Hepatocyte (in vitro differentiated cells): ENCODE measurements at regions not wholly inside any gene's neighbourhood (a gene's known extent, or its start where the extent isn't known, plus 50 kb on each side); places are given as distances from the start of the nearest gene placed in this dataset.
"Not testable (repeated sequence)": the region's sequence is repeated elsewhere in the genome, so short reads cannot be mapped to it uniquely, and the experiment has no call there.

Experiments
- DNase-seq: peaks from one replicate; pipeline ENCODE4 v3.0.0-alpha.2; 2016; ENCODE audit warnings: low spot score
- H2AFZ ChIP-seq: fragments of 200-600 bp; sonication (generic); 2 replicates; pipeline ENCODE4 v1.6.0; 2016; ENCODE audit warnings: antibody characterized with exemption, mild to moderate bottlenecking
- H3K27ac ChIP-seq: fragments of 200-600 bp; sonication (generic); 2 replicates; pipeline ENCODE4 v1.5.1; 2016; ENCODE audit warnings: mild to moderate bottlenecking
- H3K27me3 ChIP-seq: fragments of 200-600 bp; sonication (generic); 2 replicates; pipeline ENCODE4 v1.6.1; 2016
- H3K36me3 ChIP-seq: fragments of 200-600 bp; sonication (generic); replicated peaks from 2 replicates; pipeline ENCODE4 v1.5.1; 2016; ENCODE audit warnings: low read depth; ENCODE audit not compliant: insufficient read depth
- H3K4me1 ChIP-seq: fragments of 200-600 bp; sonication (generic); 2 replicates; pipeline ENCODE4 v1.5.1; 2016; ENCODE audit warnings: mild to moderate bottlenecking, moderate library complexity; ENCODE audit not compliant: insufficient read depth
- H3K4me2 ChIP-seq: fragments of 200-600 bp; sonication (generic); 2 replicates; pipeline ENCODE4 v1.6.0; 2016
- H3K4me3 ChIP-seq: fragments of 200-600 bp; sonication (generic); 2 replicates; pipeline ENCODE4 v1.5.1; 2016; ENCODE audit warnings: mild to moderate bottlenecking
- H3K79me2 ChIP-seq: fragments of 200-600 bp; sonication (generic); 2 replicates; pipeline ENCODE4 v1.6.0; 2017; ENCODE audit warnings: mild to moderate bottlenecking
- H3K9me2 ChIP-seq: fragments of 200-600 bp; sonication (generic); replicated peaks from 2 replicates; pipeline ENCODE4 v1.6.0; 2017; ENCODE audit warnings: mild to moderate bottlenecking; ENCODE audit not compliant: insufficient read depth
- H3K9me3 ChIP-seq: fragments of 200-600 bp; sonication (generic); 2 replicates; pipeline ENCODE4 v1.5.1; 2016; ENCODE audit warnings: low read depth, mild to moderate bottlenecking
- H4K20me1 ChIP-seq: fragments of 200-600 bp; sonication (generic); 2 replicates; pipeline ENCODE4 v1.6.0; 2016; ENCODE audit warnings: mild to moderate bottlenecking; ENCODE audit not compliant: insufficient read depth, poor library complexity, severe bottlenecking
- EZH2 ChIP-seq: fragments of 200-600 bp; sonication (generic); IDR thresholded peaks from 2 replicates; pipeline ENCODE4 v1.6.1; 2016; ENCODE audit warnings: antibody characterized with exemption, mild to moderate bottlenecking, borderline replicate concordance
- EZH2phosphoT487 ChIP-seq: fragments of 200-600 bp; sonication (generic); IDR thresholded peaks from one replicate; pipeline ENCODE4 v1.6.1; 2018; ENCODE audit warnings: antibody characterized with exemption, mild to moderate bottlenecking, low read depth, moderate library complexity; ENCODE audit not compliant: unreplicated experiment, severe bottlenecking
- WGBS: methylation state at CpG from one replicate; pipeline ENCODE4 v1.1.6; 2016; ENCODE audit warnings: low lambda C conversion rate; ENCODE audit errors: missing lambda C conversion rate; 5-methylcytosine and 5-hydroxymethylcytosine counted together
- TF ChIP-seq, protein P1 (sequence below): fragments of 200-600 bp; sonication (generic); IDR thresholded peaks from 2 replicates; pipeline ENCODE4 v1.5.1; 2016; ENCODE audit warnings: antibody characterized with exemption, mild to moderate bottlenecking; ENCODE audit not compliant: poor library complexity

DNA sequence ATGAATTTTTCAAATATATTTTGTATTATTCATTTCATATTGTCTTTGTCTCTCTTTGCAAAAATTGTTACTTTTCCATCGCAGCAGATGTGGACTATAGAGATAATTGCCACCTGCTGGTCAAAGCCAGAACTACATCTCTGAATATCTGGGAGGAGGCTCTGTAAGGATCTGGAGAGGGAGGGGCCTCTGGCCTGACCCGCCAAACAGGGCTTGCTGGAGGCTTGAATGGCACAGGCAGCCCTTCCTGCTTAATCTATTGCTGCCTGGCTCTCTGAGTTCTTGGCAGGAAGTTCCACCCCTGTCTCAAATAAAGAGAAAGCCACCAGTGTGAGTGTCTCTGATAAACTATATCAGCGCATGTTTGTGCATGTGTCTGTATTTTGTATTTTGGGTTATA, 132.4 kb downstream of the ZMAT1 start:
- no peaks in the 10 kb centered on the region for H3K27me3 ChIP-seq
- H3K9me2 ChIP-seq, result no peaks in the 10 kb centered on the region
- H4K20me1 ChIP-seq, result no peaks in the 10 kb centered on the region
- H3K9me3 ChIP-seq, result no peaks in the 10 kb centered on the region
- peak; percentile 91 for DNase-seq
- no peaks in the 10 kb centered on the region for H3K4me1 ChIP-seq
- H3K27ac ChIP-seq, result no peak overlapping the region
- H3K79me2 ChIP-seq, result no peaks in the 10 kb centered on the region
- no peak overlapping the region for H3K4me3 ChIP-seq
- WGBS, result 34% methylated on average over 3 of the region's 3 CpGs
- TF ChIP-seq EZH2phosphoT487 (no peak), EZH2 (no peak)
- TF ChIP-seq, protein P1, sequence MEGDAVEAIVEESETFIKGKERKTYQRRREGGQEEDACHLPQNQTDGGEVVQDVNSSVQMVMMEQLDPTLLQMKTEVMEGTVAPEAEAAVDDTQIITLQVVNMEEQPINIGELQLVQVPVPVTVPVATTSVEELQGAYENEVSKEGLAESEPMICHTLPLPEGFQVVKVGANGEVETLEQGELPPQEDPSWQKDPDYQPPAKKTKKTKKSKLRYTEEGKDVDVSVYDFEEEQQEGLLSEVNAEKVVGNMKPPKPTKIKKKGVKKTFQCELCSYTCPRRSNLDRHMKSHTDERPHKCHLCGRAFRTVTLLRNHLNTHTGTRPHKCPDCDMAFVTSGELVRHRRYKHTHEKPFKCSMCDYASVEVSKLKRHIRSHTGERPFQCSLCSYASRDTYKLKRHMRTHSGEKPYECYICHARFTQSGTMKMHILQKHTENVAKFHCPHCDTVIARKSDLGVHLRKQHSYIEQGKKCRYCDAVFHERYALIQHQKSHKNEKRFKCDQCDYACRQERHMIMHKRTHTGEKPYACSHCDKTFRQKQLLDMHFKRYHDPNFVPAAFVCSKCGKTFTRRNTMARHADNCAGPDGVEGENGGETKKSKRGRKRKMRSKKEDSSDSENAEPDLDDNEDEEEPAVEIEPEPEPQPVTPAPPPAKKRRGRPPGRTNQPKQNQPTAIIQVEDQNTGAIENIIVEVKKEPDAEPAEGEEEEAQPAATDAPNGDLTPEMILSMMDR, result peak; percentile 65
- H3K4me2 ChIP-seq, result peak overlapping the region; percentile 10
- no peak overlapping the region for H2AFZ ChIP-seq
- H3K36me3 ChIP-seq, result no peaks in the 10 kb centered on the region

DNA sequence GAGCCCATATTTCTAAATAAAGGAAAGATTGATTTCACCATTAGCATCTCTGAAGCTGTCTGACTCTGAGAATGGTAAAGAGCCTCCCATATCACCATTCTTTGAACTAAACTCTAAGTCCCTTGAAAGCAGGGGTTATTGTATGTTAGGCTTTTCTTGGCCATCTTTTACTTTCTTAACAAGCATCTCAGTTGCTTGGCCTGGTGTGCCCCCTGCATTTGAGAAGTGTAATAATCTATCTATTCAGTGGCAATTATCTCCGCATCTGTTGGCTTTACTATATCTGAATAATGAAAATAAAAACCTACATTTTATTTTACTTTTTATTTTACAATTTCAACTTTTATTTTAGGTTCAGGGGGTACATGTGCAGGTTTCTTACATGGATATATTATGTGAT, 128.3 kb upstream of the ARMCX2 start:
- no peaks in the 10 kb centered on the region for H4K20me1 ChIP-seq
- no peaks in the 10 kb centered on the region for H3K9me2 ChIP-seq
- H3K27me3 ChIP-seq, result no peaks in the 10 kb centered on the region
- TF ChIP-seq EZH2phosphoT487 (no peak), EZH2 (no peak)
- H3K36me3 ChIP-seq, result no peaks in the 10 kb centered on the region
- 94% methylated on average over 1 of the region's 1 CpG for WGBS
- no peak overlapping the region for H3K4me2 ChIP-seq
- no peak overlapping the region for H2AFZ ChIP-seq
- no peaks in the 10 kb centered on the region for H3K9me3 ChIP-seq
- no peaks in the 10 kb centered on the region for H3K4me1 ChIP-seq
- no peak overlapping the region for H3K4me3 ChIP-seq
- no peak overlapping the region for H3K27ac ChIP-seq
- no peaks in the 10 kb centered on the region for H3K79me2 ChIP-seq
- DNase-seq, result no peak

DNA sequence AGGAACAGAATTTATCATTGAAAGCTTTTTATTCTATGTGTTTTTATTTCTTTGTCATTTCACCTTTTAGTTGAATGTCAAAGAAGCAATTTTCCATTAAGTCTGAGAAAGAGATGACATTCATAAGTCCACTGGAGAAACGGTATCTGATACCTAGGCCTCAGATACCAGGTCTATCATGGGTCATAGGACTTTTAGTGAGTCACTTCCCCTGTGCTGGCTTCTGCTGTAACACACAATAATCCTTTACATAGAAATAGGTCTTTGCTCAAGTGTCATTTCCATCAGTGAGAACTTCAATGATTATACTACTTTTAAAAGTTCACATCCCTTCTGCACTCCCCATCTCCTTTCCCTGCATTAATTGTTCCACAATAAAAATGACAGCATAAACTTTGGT, 125.5 kb upstream of the ARMCX2 start:
- H3K4me2 ChIP-seq, result no peak overlapping the region
- H3K4me1 ChIP-seq, result no peaks in the 10 kb centered on the region
- H4K20me1 ChIP-seq, result no peaks in the 10 kb centered on the region
- no peak for DNase-seq
- no peaks in the 10 kb centered on the region for H3K9me2 ChIP-seq
- H3K36me3 ChIP-seq, result no peaks in the 10 kb centered on the region
- WGBS, result 39% methylated on average over 1 of the region's 1 CpG
- H3K79me2 ChIP-seq, result no peaks in the 10 kb centered on the region
- no peak overlapping the region for H3K4me3 ChIP-seq
- no peak overlapping the region for H3K27ac ChIP-seq
- no peaks in the 10 kb centered on the region for H3K9me3 ChIP-seq
- TF ChIP-seq EZH2, result no peak
- H2AFZ ChIP-seq, result no peak overlapping the region
- H3K27me3 ChIP-seq, result no peaks in the 10 kb centered on the region

DNA sequence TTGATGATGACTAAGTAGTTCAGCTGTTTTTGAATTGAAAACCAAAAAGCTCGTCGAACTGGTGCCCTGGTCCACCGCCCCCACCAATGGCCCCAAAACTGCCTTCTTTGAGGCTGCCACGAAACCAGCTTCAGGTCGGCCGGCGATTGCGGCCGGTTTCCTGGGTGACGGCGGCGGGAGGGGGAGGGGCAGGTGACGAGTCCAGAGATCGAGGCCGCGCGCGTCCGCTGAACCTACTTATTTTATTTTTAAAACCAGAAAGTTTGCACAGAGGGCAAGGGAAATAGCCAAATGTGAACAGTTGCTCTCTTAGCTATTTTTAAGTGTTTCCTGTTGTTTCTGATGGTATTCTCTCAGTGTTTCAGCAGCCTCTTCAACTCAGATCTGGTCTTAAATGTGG, 120.8 kb upstream of the ARMCX2 start:
- H2AFZ ChIP-seq, DNase-seq, H3K27me3 ChIP-seq, H3K4me1 ChIP-seq, H3K27ac ChIP-seq, H3K9me2 ChIP-seq, H3K4me2 ChIP-seq, H3K9me3 ChIP-seq, H4K20me1 ChIP-seq, H3K79me2 ChIP-seq, H3K4me3 ChIP-seq, H3K36me3 ChIP-seq: not testable (repeated sequence)
- WGBS, result 89% methylated on average over 19 of the region's 19 CpGs

DNA sequence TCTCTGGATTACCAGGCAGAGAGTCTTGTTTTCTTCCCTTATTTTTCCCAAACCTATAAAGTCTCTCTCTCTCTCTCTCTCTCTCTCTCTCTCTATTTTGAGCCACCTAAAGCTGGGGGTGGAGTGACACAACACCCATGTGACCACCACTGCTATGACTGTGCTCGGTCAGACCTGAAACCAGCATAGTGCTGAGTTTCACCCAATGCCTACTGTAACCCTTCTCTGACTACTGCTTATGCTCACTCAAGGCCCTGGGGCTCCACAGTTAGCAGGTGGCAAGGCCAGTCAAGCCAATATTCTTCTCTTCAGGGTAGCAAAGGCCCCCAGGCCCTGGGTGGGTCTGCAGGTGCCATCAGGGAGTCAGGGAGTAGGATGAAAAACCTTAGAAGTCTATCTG, 114.7 kb upstream of the ARMCX2 start:
- no peak overlapping the region for H2AFZ ChIP-seq
- H3K27me3 ChIP-seq, result no peaks in the 10 kb centered on the region
- H4K20me1 ChIP-seq, result no peaks in the 10 kb centered on the region
- TF ChIP-seq EZH2phosphoT487 (no peak), EZH2 (no peak)
- TF ChIP-seq, protein P1, result no peak
- H3K9me2 ChIP-seq, result no peaks in the 10 kb centered on the region
- no peak overlapping the region for H3K27ac ChIP-seq
- H3K79me2 ChIP-seq, result no peaks in the 10 kb centered on the region
- H3K36me3 ChIP-seq, result no peaks in the 10 kb centered on the region
- no peak for DNase-seq
- no peaks in the 10 kb centered on the region for H3K9me3 ChIP-seq
- 92% methylated on average over 1 of the region's 1 CpG for WGBS
- no peak overlapping the region for H3K4me2 ChIP-seq
- H3K4me3 ChIP-seq, result no peak overlapping the region
- H3K4me1 ChIP-seq, result no peaks in the 10 kb centered on the region
